H1 (cell line): ENCODE measurements at regions not wholly inside any gene's neighbourhood (a gene's known extent, or its start where the extent isn't known, plus 50 kb on each side); places are given as distances from the start of the nearest gene placed in this dataset.

Experiments used
- CTCF ChIA-PET: fragments of 300-600 bp; sonication (Branson Sonifier 250); formaldehyde crosslinking; loops from one replicate; lab custom pipeline; 2021; ENCODE audit not compliant: partially characterized antibody; lab: Charles Lee
- POLR2A ChIA-PET: fragments of 300-600 bp; sonication (Branson Sonifier 250); formaldehyde crosslinking; loops from one replicate; lab custom pipeline; 2021; ENCODE audit warnings: inconsistent platforms; ENCODE audit not compliant: partially characterized antibody; lab: Charles Lee
- DNase-seq, 2 experiments: peaks; one replicate each; pipeline versions ENCODE4 v3.0.0 to v3.0.0-alpha.2; 2010 to 2022; ENCODE audit warnings: low spot score in 2 of 2, low read depth in 1 of 2, mixed read lengths in 1 of 2
- FAIRE-seq: peaks from 2 replicates; lab custom pipeline; 2011; peaks lifted over from hg19 to GRCh38; lab: Jason Lieb, UNC
- H2AFZ ChIP-seq: 2 replicates; pipeline ENCODE4 v1.8.1; 2012; ENCODE audit warnings: low read length, inconsistent platforms
- H2AK5ac ChIP-seq: 2 replicates; pipeline ENCODE4 v1.6.1; 2013; ENCODE audit warnings: low read depth, low read length
- H2BK120ac ChIP-seq: replicated peaks from 2 replicates; pipeline ENCODE3; 2013; ENCODE audit warnings: low read depth, low read length, inconsistent platforms
- H2BK12ac ChIP-seq: 2 replicates; pipeline ENCODE4 v1.6.1; 2013; ENCODE audit warnings: low read depth, low read length
- H2BK15ac ChIP-seq: 2 replicates; pipeline ENCODE4 v1.6.1; 2013; ENCODE audit warnings: low read length
- H2BK20ac ChIP-seq: 2 replicates; pipeline ENCODE4 v1.6.1; 2013; ENCODE audit warnings: low read length
- H2BK5ac ChIP-seq: 2 replicates; pipeline ENCODE4 v1.6.1; 2013; ENCODE audit warnings: low read depth, low read length
- H3K14ac ChIP-seq: 2 replicates; pipeline ENCODE4 v1.6.1; 2013; ENCODE audit warnings: inconsistent platforms; ENCODE audit not compliant: insufficient read length
- H3K18ac ChIP-seq: 2 replicates; pipeline ENCODE4 v1.6.1; 2013; ENCODE audit warnings: low read length; ENCODE audit errors: extremely low read depth
- H3K23ac ChIP-seq: 2 replicates; pipeline ENCODE4 v1.6.1; 2013; ENCODE audit warnings: inconsistent platforms; ENCODE audit not compliant: insufficient read length
- H3K23me2 ChIP-seq: 2 replicates; pipeline ENCODE4 v1.6.1; 2013; ENCODE audit warnings: low read depth, low read length
- H3K27ac ChIP-seq: 2 replicates; pipeline ENCODE4 v1.6.1; 2011; ENCODE audit warnings: low read depth, low read length, inconsistent platforms
- H3K27me3 ChIP-seq, 4 experiments: replicated peaks in 1 of 4; 1 replicate in 1 of 4; 2 replicates in 3 of 4; pipeline versions ENCODE4 v1.6.1 to v1.8.1; 2011 to 2013; ENCODE audit warnings: low read length in 3 of 4, mild to moderate bottlenecking in 3 of 4, inconsistent platforms in 2 of 4, mixed read lengths in 2 of 4, moderate library complexity in 1 of 4; ENCODE audit not compliant: control insufficient read depth in 3 of 4, insufficient read depth in 3 of 4; ENCODE audit errors: extremely low read depth in 1 of 4
- H3K36me3 ChIP-seq, 4 experiments: 2 replicates each; pipeline versions ENCODE4 v1.6.1 to v1.8.1; 2011 to 2013; ENCODE audit warnings: mild to moderate bottlenecking in 4 of 4, low read length in 3 of 4, moderate library complexity in 2 of 4, control low read depth in 1 of 4, inconsistent platforms in 1 of 4; ENCODE audit not compliant: insufficient read depth in 4 of 4, control insufficient read depth in 2 of 4
- H3K4ac ChIP-seq: replicated peaks from 2 replicates; pipeline ENCODE3; 2013; ENCODE audit warnings: low read length, low read depth, mixed read lengths, inconsistent platforms; ENCODE audit not compliant: insufficient read length
- H3K4me1 ChIP-seq, 4 experiments: replicated peaks in 1 of 4; 1 replicate in 1 of 4; 2 replicates in 3 of 4; pipeline versions ENCODE4 v1.6.1 to v1.8.1; 2011 to 2013; ENCODE audit warnings: low read length in 3 of 4, inconsistent platforms in 2 of 4, mixed read lengths in 1 of 4; ENCODE audit not compliant: insufficient read depth in 4 of 4, control insufficient read depth in 3 of 4
- H3K4me2 ChIP-seq, 2 experiments: 2 replicates each; pipeline versions ENCODE4 v1.6.1 to v1.8.1; 2011 to 2013; ENCODE audit warnings: low read depth in 2 of 2, low read length in 2 of 2, control low read depth in 1 of 2, inconsistent platforms in 1 of 2, mild to moderate bottlenecking in 1 of 2; ENCODE audit not compliant: insufficient read depth in 1 of 2
- H3K4me3 ChIP-seq, 4 experiments: fragments of 200-600, 300-600 bp in 1 of 4; sonication (generic), shearing (Covaris generic), sonication (Bioruptor Twin) in 1 of 4; 2 replicates each; pipeline versions ENCODE4 v1.5.1 to v1.8.1; 2011 to 2016; ENCODE audit warnings: low read length in 4 of 4, low read depth in 3 of 4, control low read depth in 2 of 4, inconsistent platforms in 2 of 4, mild to moderate bottlenecking in 2 of 4, mixed read lengths in 1 of 4, moderate library complexity in 1 of 4; ENCODE audit not compliant: insufficient read depth in 2 of 4; ENCODE audit errors: extremely low read depth in 1 of 4
- H3K56ac ChIP-seq: replicated peaks from 2 replicates; pipeline ENCODE3; 2013; ENCODE audit warnings: low read depth, mild to moderate bottlenecking, mixed read lengths, low read length, inconsistent platforms; ENCODE audit not compliant: insufficient read length
- H3K79me1 ChIP-seq: 2 replicates; pipeline ENCODE4 v1.6.1; 2013; ENCODE audit warnings: low read depth, low read length, control low read depth
- H3K79me2 ChIP-seq, 2 experiments: 2 replicates each; pipeline versions ENCODE4 v1.6.1 to v1.8.1; 2012 to 2013; ENCODE audit warnings: low read length in 2 of 2, mild to moderate bottlenecking in 2 of 2, inconsistent platforms in 1 of 2; ENCODE audit not compliant: insufficient read depth in 2 of 2, control insufficient read depth in 1 of 2
- H3K9ac ChIP-seq, 4 experiments: replicated peaks in 1 of 4; 1 replicate in 1 of 4; 2 replicates in 3 of 4; pipeline versions ENCODE4 v1.6.1 to v1.8.1; 2011 to 2013; ENCODE audit warnings: low read depth in 3 of 4, low read length in 3 of 4, control low read depth in 2 of 4, mild to moderate bottlenecking in 2 of 4, moderate library complexity in 2 of 4, inconsistent platforms in 1 of 4; ENCODE audit errors: extremely low read depth in 1 of 4
- H3K9me3 ChIP-seq, 2 experiments: 2 replicates each; pipeline versions ENCODE4 v1.6.1 to v1.8.1; 2012 to 2013; ENCODE audit warnings: mild to moderate bottlenecking in 2 of 2, moderate library complexity in 2 of 2, control low read depth in 1 of 2, inconsistent platforms in 1 of 2, low read depth in 1 of 2, low read length in 1 of 2, mixed read lengths in 1 of 2; ENCODE audit not compliant: insufficient read depth in 2 of 2
- H4K20me1 ChIP-seq, 2 experiments: replicated peaks in 1 of 2; 2 replicates each; pipeline versions ENCODE3 to v1.8.1; 2011 to 2013; ENCODE audit warnings: inconsistent platforms in 2 of 2, low read length in 2 of 2, mild to moderate bottlenecking in 1 of 2; ENCODE audit not compliant: insufficient read depth in 2 of 2, control insufficient read depth in 1 of 2
- H4K5ac ChIP-seq: 2 replicates; pipeline ENCODE4 v1.6.1; 2013; ENCODE audit warnings: low read length, low read depth, mixed read lengths, inconsistent platforms; ENCODE audit not compliant: insufficient read length
- H4K8ac ChIP-seq: 2 replicates; pipeline ENCODE4 v1.8.0; 2013; ENCODE audit warnings: mild to moderate bottlenecking, moderate library complexity, low read length, inconsistent platforms; ENCODE audit not compliant: insufficient read depth; ENCODE audit errors: extremely low read depth
- H4K91ac ChIP-seq: replicated peaks from 2 replicates; pipeline ENCODE3; 2013; ENCODE audit warnings: low read length, mixed read lengths, inconsistent platforms; ENCODE audit not compliant: insufficient read length
- GTF2F1 ChIP-seq: IDR thresholded peaks from 2 replicates; pipeline ENCODE4 v1.6.1; 2012; ENCODE audit warnings: low read depth, low read length, improper control_type of control experiment, borderline replicate concordance
- HDAC2 ChIP-seq, 2 experiments: fragments of 300-600 bp in 1 of 2; sonication (generic) in 1 of 2; IDR thresholded peaks; 2 replicates each; pipeline ENCODE4 v1.6.1; 2011 to 2012; ENCODE audit warnings: low read depth in 2 of 2, low read length in 2 of 2, mild to moderate bottlenecking in 2 of 2, moderate library complexity in 2 of 2, borderline replicate concordance in 1 of 2, inconsistent platforms in 1 of 2
- KDM4A ChIP-seq: IDR thresholded peaks from one replicate; pipeline ENCODE4 v1.7.1; 2012; ENCODE audit warnings: low read depth, mild to moderate bottlenecking, moderate library complexity, low read length, inconsistent platforms; ENCODE audit not compliant: severe bottlenecking
- POLR2A ChIP-seq, 2 experiments: IDR thresholded peaks; 1 replicate in 1 of 2; 2 replicates in 1 of 2; pipeline ENCODE4 v1.6.1; 2011; ENCODE audit warnings: low read depth in 2 of 2, low read length in 2 of 2, mild to moderate bottlenecking in 2 of 2; ENCODE audit errors: control extremely low read depth in 1 of 2
- RFX5 ChIP-seq: IDR thresholded peaks from 2 replicates; pipeline ENCODE4 v1.6.1; 2011; ENCODE audit warnings: low read depth, low read length, improper control_type of control experiment, borderline replicate concordance
- SRF ChIP-seq: IDR thresholded peaks from 2 replicates; pipeline ENCODE4 v1.6.1; 2011; ENCODE audit warnings: mild to moderate bottlenecking, low read depth, low read length, moderate library complexity
- TBP ChIP-seq: IDR thresholded peaks from 2 replicates; pipeline ENCODE4 v1.6.1; 2011; ENCODE audit warnings: low read depth, low read length, improper control_type of control experiment
- TEAD4 ChIP-seq: IDR thresholded peaks from 2 replicates; pipeline ENCODE4 v1.6.1; 2012; ENCODE audit warnings: low read depth, low read length, inconsistent platforms, mixed read lengths
- WGBS, 2 experiments: shearing (Covaris generic) in 1 of 2; methylation state at CpG; one replicate each; pipeline versions ENCODE4 v1.1.6 to v1.1.7; 2013 to 2015; ENCODE audit warnings: low lambda C conversion rate in 2 of 2, mixed read lengths in 2 of 2, inconsistent platforms in 1 of 2, low coverage in 1 of 2, missing lambda C conversion rate in 1 of 2; ENCODE audit not compliant: insufficient replicate concordance in 2 of 2, insufficient coverage in 1 of 2, insufficient read length in 1 of 2; ENCODE audit errors: extremely low coverage in 1 of 2, missing lambda C conversion rate in 1 of 2; 5-methylcytosine and 5-hydroxymethylcytosine counted together
- TF ChIP-seq, protein P1 (sequence below): IDR thresholded peaks from 2 replicates; pipeline ENCODE4 v1.6.1; 2012; ENCODE audit warnings: inconsistent platforms

DNA sequence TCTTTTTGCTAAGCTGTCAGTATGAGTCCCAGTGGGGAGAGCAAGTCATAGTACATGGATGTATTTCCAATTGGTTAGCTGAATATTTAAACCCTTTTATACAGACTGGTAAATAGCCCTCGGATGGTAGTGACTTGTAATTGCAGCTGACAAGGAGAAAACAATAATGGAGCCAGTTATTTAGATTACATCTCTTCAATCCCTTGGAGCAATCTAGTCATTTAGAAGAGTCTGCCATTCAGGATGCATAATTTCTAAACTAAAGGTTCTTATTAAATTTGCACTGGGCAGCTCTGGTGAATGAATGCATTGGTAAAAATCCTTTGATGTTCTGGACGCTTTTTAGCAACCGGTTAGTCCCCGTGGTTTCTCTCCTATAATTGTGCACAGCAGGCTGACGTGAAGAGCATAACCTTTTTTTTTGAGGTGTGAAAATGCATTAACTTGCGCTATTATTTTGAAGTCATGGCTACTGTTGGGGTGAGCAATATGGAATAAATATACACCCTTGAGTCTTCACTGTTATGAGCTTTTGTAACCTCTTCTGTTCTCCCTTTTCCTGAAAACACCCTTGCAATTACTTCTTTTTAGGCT, 158.6 kb upstream of the CD180 start:
- Histone ChIP-seq H3K4ac (no peak overlapping the region), H3K4me3 (no peak overlapping the region)

More for the DNA sequence above, 158.6 kb upstream of the CD180 start:
- H3K36me3 ChIP-seq: no peaks in the 10 kb centered on the region; a peak in 1 of 8 replicates
- H2BK12ac ChIP-seq: no peak overlapping the region
- no peak overlapping the region for H2BK15ac ChIP-seq
- WGBS, 2 experiments: 90% methylated on average over 6 of the region's 6 CpGs; no CpG with 5 or more reads in 1 of the 2 experiments
- no peak overlapping the region for H3K9ac ChIP-seq
- POLR2A ChIA-PET: no interaction called here
- TF ChIP-seq TEAD4: no peak
- no peak for TF ChIP-seq RFX5
- no peak for TF ChIP-seq SRF
- TF ChIP-seq GTF2F1: no peak
- no peak for TF ChIP-seq POLR2A (IDR thresholded peaks at IDR 0.05; ENCODE audit: control extremely low read depth in 1 of 2, low read depth in 2 of 2, low read length in 2 of 2)
- no peak for TF ChIP-seq HDAC2 (IDR thresholded peaks at IDR 0.05; ENCODE audit: borderline replicate concordance in 1 of 2, low read depth in 2 of 2, low read length in 2 of 2)
- no peak for TF ChIP-seq TBP
- no peak for TF ChIP-seq KDM4A
- TF ChIP-seq, protein P1, sequence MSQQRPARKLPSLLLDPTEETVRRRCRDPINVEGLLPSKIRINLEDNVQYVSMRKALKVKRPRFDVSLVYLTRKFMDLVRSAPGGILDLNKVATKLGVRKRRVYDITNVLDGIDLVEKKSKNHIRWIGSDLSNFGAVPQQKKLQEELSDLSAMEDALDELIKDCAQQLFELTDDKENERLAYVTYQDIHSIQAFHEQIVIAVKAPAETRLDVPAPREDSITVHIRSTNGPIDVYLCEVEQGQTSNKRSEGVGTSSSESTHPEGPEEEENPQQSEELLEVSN: no peak
- no peak overlapping the region for H3K18ac ChIP-seq
- no peaks in the 10 kb centered on the region for H4K20me1 ChIP-seq
- no peaks in the 10 kb centered on the region for H3K9me3 ChIP-seq
- no peak overlapping the region for H2BK5ac ChIP-seq
- no peak overlapping the region for H3K23ac ChIP-seq
- no peak overlapping the region for H3K4me2 ChIP-seq
- H3K27ac ChIP-seq: no peak overlapping the region
- no peak overlapping the region for H2BK20ac ChIP-seq
- H4K91ac ChIP-seq: no peak overlapping the region
- no peaks in the 10 kb centered on the region for H3K79me2 ChIP-seq
- peaks cover 0 to 5% (median under 1%) of the 10 kb centered on the region in 4 experiments; a peak in 4 of 7 replicates for H3K4me1 ChIP-seq
- no peak overlapping the region for H4K8ac ChIP-seq
- no peaks in the 10 kb centered on the region for H3K27me3 ChIP-seq
- H3K79me1 ChIP-seq: no peaks in the 10 kb centered on the region
- no peak overlapping the region for H2AFZ ChIP-seq
- no peak overlapping the region for H2AK5ac ChIP-seq
- no peak for FAIRE-seq
- no peak overlapping the region for H2BK120ac ChIP-seq
- no peak overlapping the region for H3K56ac ChIP-seq
- CTCF ChIA-PET: interaction anchor here (0.7 to 1.4 kb wide), 3 partner anchors 9 to 1142 kb away, joined by 3 to 4 read pairs (median 3); no protein-coding TSS in a partner anchor
- no peak for DNase-seq
- H3K14ac ChIP-seq: no peak overlapping the region
- H3K23me2 ChIP-seq: no peaks in the 10 kb centered on the region; the same call in 1 of the 2 replicates
- H4K5ac ChIP-seq: no peak overlapping the region
